Progenitor cell of endocrine pancreas (in vitro differentiated cells): ENCODE measurements at regions not wholly inside any gene's neighbourhood (a gene's known extent, or its start where the extent isn't known, plus 50 kb on each side); places are given as distances from the start of the nearest gene placed in this dataset.

Experiments used
- DNase-seq: peaks from one replicate; pipeline ENCODE4 v3.0.0; 2021; ENCODE audit warnings: low spot score; ENCODE audit not compliant: unreplicated experiment
- H3K27ac Mint-ChIP-seq: 2 replicates; pipeline ENCODE4 v1.8.0; 2021; ENCODE audit warnings: mild to moderate bottlenecking, moderate library complexity, mixed read lengths
- H3K27me3 Mint-ChIP-seq: 2 replicates; pipeline ENCODE4 v1.8.0; 2021; ENCODE audit warnings: mixed read lengths
- H3K36me3 Mint-ChIP-seq: 2 replicates; pipeline ENCODE4 v1.8.0; 2022; ENCODE audit warnings: mixed read lengths; ENCODE audit not compliant: insufficient read depth
- H3K4me1 Mint-ChIP-seq: 2 replicates; pipeline ENCODE4 v1.8.0; 2021; ENCODE audit warnings: low read depth, mixed read lengths
- H3K4me3 Mint-ChIP-seq: 2 replicates; pipeline ENCODE4 v1.8.0; 2021; ENCODE audit warnings: low read depth, mild to moderate bottlenecking, moderate library complexity, mixed read lengths
- H3K9me3 Mint-ChIP-seq: 2 replicates; pipeline ENCODE4 v1.8.0; 2021; ENCODE audit warnings: low read depth, mixed read lengths
- CTCF ChIP-seq: fragments of 200-600 bp; sonication (generic); IDR thresholded peaks from one replicate; pipeline ENCODE4 v1.5.0; 2021; ENCODE audit warnings: antibody characterized with exemption, mild to moderate bottlenecking; ENCODE audit not compliant: unreplicated experiment

DNA sequence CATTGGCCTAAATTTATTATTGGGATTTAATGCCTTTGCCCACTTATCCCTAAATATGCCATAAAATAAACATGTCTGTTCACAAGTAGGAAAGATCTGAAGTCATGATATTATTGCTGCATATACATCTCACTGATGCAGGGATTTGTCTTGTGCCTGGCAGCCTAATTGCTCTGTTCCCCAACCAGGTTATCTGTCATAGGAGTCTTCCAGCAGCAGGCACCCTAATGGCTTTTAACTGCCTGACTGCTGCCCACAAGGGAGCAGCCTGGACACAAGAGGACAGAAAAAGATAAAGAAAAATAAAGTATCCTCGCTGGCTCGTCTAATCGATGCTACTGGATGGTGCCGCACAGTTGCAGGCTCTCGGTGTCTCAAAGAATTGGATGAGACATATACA lies 337.6 kb upstream of the FAR2 start:
- Mint-ChIP-seq H3K4me1 (no peaks in the 10 kb centered on the region), H3K4me3 (no peak overlapping the region), H3K27me3 (no peaks in the 10 kb centered on the region), H3K27ac (no peak overlapping the region), H3K36me3 (no peaks in the 10 kb centered on the region), H3K9me3 (peaks cover 7% of the 10 kb centered on the region)
- DNase-seq: no peak
- no peak for TF ChIP-seq CTCF

DNA sequence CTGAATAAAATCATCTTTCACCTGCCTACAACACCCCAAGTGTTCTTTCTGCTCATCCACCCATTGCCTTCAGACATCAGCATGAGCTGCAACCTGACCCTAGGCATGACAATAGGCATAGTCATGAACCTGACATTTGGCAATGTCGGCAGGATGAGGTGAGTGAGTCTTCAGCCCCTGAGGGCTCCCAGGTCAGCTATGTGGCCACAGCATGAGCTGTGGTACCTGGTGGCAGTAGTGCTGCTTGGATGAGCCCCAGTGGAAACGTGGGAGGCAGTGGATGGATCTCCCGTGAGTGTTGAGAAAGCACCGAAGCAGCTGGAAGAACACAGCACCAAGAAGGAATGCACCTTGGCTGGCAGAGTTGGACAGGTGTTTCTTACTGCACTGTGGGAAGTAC lies 334.8 kb upstream of the FAR2 start:
- H3K4me3 Mint-ChIP-seq: no peak overlapping the region
- no peak for TF ChIP-seq CTCF
- peaks cover 7% of the 10 kb centered on the region for H3K9me3 Mint-ChIP-seq
- H3K27me3 Mint-ChIP-seq: no peaks in the 10 kb centered on the region
- no peak overlapping the region for H3K27ac Mint-ChIP-seq
- no peak for DNase-seq
- H3K4me1 Mint-ChIP-seq: no peaks in the 10 kb centered on the region
- H3K36me3 Mint-ChIP-seq: no peaks in the 10 kb centered on the region

DNA sequence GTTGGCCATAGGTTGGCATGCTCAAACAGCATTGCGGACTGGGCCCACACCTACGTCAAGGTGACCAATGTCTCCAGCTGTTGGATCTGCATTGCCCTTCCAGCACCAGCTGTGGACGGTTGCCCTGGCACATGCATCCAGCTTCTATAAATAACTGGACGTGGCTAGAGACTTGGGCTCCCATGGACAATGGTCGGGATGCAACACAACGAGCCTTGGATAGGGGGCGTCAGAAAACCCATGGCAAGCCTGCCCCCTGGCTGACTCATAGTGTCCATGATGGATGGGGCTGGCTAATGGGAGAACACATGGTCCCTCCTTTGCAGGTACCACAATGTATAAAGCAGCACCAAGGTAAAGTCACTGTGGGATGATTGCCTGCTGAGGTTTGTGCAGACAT lies 331.6 kb upstream of the FAR2 start:
- H3K27me3 Mint-ChIP-seq: no peaks in the 10 kb centered on the region
- peaks cover 4% of the 10 kb centered on the region for H3K4me1 Mint-ChIP-seq
- DNase-seq: no peak
- H3K27ac Mint-ChIP-seq: no peak overlapping the region
- no peaks in the 10 kb centered on the region for H3K36me3 Mint-ChIP-seq
- no peak for TF ChIP-seq CTCF
- no peaks in the 10 kb centered on the region for H3K9me3 Mint-ChIP-seq
- H3K4me3 Mint-ChIP-seq: no peak overlapping the region

DNA sequence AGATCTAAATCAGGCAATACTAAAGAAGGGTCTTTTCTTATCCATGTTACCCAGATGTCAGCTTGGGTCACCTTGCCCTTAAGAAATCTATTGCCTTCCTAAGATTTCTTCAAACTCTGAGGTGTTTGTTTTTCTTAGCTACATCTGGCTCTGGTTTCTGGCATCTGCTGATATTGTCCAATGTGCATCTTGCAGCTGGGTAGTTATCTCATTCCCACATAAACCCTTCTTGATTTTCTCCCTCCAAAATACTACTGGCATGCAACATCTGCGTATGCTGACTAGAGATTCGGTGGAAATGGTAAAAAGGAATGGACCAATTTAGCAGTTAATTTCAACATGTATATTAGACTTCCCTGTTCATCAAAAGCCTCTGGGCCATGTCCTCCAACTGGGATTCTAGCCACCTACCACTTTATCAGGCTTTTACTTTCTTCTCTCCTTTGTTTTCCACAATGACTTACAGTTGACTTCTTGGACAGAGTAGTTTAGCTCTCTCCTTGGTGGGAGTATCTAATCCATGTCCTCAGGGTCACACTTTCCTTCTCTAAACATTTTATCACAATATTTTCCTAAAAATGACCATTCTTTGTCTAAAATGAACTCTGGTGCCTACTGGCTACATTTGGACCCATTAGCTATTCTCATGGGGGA lies 324.8 kb upstream of the FAR2 start:
- H3K27ac Mint-ChIP-seq: no peak overlapping the region
- DNase-seq: no peak

GRCh38 chr12:28824849-28825248 lies 324.2 kb upstream of the FAR2 start:
- no peak overlapping the region for H3K4me3 Mint-ChIP-seq
- no peak for DNase-seq
- peaks cover 12% of the 10 kb centered on the region for H3K4me1 Mint-ChIP-seq
- no peaks in the 10 kb centered on the region for H3K9me3 Mint-ChIP-seq
- H3K36me3 Mint-ChIP-seq: no peaks in the 10 kb centered on the region
- no peak for TF ChIP-seq CTCF
- no peak overlapping the region for H3K27ac Mint-ChIP-seq
- H3K27me3 Mint-ChIP-seq: no peaks in the 10 kb centered on the region

More for the DNA sequence above, 324.8 kb upstream of the FAR2 start:
- Mint-ChIP-seq H3K36me3 (no peaks in the 10 kb centered on the region), H3K27me3 (no peaks in the 10 kb centered on the region), H3K4me3 (no peak overlapping the region), H3K4me1 (peaks cover 12% of the 10 kb centered on the region), H3K9me3 (no peaks in the 10 kb centered on the region)
- TF ChIP-seq CTCF: no peak
